GM19324 (cell line): ENCODE measurements at regions not wholly inside any gene's neighbourhood (a gene's known extent, or its start where the extent isn't known, plus 50 kb on each side); places are given as distances from the start of the nearest gene placed in this dataset.
"Not testable (repeated sequence)": the region's sequence is repeated elsewhere in the genome, so short reads cannot be mapped to it uniquely, and the experiment has no call there.

Experiments
- ATAC-seq: cut with Tn5 transposase; IDR thresholded peaks from one replicate; pipeline ENCODE4 v1.9.1; 2021; ENCODE audit warnings: mild to moderate bottlenecking, moderate library complexity; ENCODE audit not compliant: unreplicated experiment, low FRiP score

DNA sequence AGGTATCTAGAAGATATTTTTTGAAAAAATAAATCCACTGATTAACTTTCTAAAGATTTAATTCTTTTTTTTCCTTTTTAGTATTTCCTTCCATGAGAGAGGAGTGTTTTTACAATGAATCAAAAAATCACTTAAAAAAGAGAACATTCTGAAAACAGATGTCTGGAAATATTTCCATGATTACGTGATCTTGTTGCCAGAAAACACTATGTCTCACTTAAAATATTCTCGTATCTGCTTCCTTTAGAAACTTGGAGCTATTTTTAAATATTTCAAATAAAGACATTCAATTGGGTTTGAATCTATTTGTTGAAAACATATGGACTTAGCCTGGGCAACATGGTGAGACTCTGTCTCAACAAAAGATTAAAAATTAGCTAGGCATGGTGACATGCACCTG lies 232.8 kb upstream of the RASGEF1B start:
- ATAC-seq, result no peak

GRCh38 chr4:81700189-81700588 lies 228.5 kb upstream of the RASGEF1B start:
- no peak for ATAC-seq

DNA sequence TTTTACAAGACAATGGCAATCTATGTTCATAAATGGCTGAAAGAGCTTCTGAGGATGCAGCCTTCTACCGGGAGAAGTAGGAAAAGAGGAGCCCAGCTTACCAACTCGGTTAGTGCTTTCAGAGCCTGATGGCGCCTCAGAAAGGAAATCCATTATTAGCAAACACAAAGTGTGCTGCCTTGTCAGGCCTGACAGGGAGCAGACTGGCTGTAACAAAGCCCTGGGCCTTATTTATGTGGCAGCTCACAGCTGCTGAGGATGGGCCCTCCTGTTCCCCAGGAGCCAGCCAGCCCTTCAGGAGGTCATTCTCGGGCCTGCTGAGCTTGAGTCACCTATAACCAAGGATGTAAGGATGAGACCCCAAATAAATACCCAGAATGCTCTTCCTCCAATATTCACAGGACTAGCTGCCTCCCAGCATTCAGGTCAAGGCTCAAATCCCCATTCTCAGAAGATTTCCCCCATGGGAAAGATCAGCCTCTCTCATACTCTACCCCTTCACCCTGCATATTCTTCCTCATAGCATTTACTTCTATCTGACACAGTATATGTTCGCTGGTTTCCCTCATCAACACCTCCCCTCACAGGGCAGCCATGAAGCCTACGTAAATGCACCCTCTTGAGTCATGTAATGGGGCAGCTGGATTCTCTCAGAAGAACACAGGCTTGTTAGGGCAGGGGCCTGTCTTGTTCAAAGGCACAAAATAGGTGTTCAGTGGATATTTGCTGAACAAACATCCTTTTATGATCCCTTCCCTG lies 227.0 kb upstream of the RASGEF1B start:
- ATAC-seq, result no peak

GRCh38 chr4:81694176-81694913 lies 222.6 kb upstream of the RASGEF1B start:
- no peak for ATAC-seq

DNA sequence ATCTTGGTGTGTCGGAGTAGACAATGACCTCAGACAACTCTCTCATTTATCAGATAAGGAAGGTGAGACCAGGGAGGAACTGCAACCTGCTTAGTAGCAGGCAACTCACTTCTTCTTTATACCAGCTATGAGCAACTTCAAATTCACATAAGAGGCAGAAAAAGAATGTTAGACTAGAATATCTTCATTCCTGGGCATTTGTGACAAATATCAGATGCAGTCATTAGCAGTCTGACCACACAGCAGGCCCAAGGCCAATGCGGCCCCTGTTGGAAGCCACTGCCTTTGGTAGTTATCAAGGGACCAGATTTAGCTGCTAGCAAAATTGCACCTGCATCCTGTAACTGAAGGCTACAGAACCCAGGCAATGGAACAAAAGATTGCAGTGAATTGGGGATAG lies 219.2 kb upstream of the RASGEF1B start:
- ATAC-seq, result no peak

- no peak for ATAC-seq
Observed at GRCh38 chr4:81688085-81688484, 216.4 kb upstream of the RASGEF1B start.

GRCh38 chr4:81687471-81687870 lies 215.8 kb upstream of the RASGEF1B start:
- no peak for ATAC-seq

DNA sequence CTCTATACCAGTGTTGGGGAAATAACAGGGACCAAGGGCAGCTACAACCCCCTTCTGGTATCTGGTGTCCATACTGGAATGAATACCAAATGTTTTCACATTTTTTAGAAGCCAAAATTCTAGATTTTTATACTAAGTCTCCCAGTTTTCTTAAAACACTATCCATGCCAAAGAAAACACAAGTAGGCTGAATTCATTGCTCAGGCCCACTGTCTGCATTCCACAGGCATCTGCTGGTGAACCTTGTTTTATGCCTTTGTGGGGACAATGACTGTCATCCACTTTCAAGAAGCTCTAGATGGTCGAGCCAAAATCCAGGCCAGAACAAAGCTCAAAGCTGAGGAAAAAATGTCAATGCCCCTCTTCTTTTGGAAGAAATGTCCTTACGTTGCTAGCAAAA lies 213.4 kb upstream of the RASGEF1B start:
- ATAC-seq, result no peak

DNA sequence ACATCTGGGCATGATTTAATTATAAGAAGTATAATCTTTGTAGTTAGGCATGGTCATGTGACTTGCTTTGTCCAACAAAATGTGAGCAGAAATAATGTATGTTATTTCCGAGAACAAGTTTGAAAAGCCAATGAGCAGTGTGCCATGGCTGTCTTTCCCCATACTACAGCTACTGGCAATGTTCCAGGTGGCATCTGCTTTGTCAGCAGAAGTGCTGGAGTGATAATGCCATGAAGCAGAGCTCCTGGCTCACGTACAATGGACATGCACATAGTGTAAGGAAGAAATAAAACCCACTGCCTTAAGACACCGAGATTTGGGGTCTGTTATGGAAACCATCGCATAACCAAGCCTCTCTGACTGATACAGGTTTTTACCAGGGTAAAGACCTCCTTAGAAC lies 212.6 kb upstream of the RASGEF1B start:
- ATAC-seq, result no peak

DNA sequence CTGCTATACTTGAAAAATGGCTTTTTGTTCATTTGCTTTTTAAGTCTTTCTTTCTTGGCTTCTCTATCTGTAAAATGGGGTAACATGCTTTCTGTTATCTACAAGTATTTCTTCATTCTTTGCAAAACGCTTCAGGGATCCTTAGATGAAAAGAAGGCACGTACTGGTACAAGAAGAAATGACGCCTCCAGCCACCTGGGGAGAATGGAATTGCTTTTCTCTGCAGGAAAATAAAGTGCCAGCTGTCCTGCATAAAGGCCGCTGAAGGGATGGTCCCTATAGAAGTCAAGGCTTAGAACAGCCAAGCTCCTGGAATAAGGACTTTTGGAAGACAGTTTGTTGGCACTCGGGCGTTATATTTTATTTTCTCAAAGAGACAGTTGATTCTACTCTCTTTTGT lies 210.8 kb upstream of the RASGEF1B start:
- ATAC-seq, result no peak

DNA sequence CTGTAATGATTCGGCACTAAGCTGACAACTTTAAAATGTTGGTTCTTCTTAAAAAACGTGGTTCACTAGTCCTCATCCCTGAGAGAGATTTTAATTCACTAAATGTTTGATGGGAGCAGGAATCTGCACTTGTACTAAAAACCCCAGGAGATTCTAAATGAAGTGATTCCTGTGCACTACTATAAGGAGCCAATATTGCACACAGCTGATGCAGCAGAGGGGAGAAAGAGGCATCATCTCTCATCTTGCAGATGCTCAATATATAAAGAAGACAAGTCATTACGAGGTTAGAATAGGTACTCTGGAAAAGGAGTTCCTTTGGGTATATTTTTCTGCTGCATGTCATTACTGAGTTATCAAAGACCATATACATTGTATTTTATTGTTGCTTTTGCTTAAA lies 207.6 kb upstream of the RASGEF1B start:
- ATAC-seq, result no peak

GRCh38 chr4:81678801-81679200 lies 207.1 kb upstream of the RASGEF1B start:
- ATAC-seq, result no peak

DNA sequence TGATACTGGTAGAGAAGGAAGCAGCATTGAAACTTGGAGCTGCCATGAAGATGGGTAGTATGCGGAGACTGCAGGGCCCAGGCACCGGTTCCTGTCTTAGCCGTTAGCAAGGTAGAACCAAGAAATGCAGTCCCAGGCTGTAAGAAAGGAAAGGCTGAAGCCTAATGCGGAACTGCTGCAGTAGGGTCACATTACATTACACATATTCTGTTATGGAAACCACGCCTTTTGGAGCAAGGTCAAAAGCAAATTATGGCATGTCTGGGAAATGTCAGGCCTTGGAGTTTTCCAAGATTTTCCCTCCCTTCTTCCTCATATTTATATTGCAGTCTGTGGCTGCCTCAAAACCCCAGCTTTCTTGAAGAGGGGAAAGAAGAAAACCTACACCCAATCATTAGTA lies 204.8 kb upstream of the RASGEF1B start:
- ATAC-seq, result no peak

GRCh38 chr4:81675791-81676393 lies 204.2 kb upstream of the RASGEF1B start:
- ATAC-seq, result no peak

DNA sequence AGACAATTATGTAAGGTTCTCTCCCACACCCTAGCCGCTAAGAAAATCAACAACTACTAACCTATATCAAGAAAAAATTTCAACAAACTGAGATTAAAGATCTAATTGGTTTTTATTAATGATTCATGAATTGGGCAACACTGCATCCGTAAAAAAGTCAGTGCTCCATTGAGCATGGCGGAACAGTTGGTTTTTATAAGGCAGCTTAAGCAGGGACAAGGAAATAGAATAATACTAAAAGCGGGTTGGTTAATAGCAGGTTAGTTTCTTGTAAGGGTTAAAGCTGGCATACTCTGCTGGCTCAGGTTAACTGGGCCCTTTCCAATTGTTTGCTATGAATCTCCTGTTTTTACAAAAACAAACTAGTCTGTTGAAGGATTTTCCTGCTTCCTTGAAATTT lies 202.3 kb upstream of the RASGEF1B start:
- ATAC-seq, result no peak

DNA sequence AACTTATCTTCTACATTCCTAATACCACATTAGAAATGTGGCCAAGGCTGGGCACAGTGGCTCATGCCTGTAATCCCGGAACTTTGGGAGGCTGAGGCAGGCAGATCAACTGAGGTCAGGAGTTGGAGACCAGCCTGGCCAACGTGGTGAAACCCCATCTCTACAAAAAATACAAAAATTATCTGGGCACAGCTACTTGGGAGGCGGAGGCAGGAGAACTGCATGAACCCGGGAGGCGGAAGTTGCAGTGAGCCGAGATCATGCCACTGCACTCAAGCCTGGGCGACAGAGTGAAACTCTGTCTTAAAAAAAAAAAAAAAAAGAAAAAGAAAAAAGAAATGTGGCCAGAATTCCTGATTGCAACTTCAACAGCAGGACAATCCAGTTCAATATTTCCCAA lies 196.6 kb upstream of the RASGEF1B start:
- ATAC-seq, result not testable (repeated sequence)

- no peak for ATAC-seq
Observed at GRCh38 chr4:81667539-81667938, 195.8 kb upstream of the RASGEF1B start.

GRCh38 chr4:81666491-81666890 lies 194.8 kb upstream of the RASGEF1B start:
- ATAC-seq, result no peak

GRCh38 chr4:81665649-81666048 lies 193.9 kb upstream of the RASGEF1B start:
- ATAC-seq, result no peak

DNA sequence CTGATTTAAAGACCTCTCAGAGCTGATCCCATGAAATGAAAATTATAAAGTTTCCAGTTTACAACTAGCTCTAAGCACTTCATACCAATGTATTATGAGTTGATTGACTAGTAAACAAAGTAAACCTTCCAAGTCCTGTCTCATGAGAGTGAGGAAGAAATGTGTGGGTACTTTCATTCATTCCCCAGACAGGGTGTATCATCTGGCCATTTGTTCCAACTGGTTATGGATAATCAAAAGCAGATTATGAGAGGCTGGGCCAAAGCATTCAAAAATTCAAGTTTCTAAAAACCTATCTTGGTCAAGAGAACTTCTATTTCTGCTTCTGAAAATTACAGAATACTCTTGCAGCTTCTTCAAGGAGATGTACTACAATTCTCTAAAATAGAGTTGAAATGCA lies 193.3 kb upstream of the RASGEF1B start:
- no peak for ATAC-seq

- ATAC-seq, result no peak
Observed at GRCh38 chr4:81664079-81664478, 192.4 kb upstream of the RASGEF1B start.

DNA sequence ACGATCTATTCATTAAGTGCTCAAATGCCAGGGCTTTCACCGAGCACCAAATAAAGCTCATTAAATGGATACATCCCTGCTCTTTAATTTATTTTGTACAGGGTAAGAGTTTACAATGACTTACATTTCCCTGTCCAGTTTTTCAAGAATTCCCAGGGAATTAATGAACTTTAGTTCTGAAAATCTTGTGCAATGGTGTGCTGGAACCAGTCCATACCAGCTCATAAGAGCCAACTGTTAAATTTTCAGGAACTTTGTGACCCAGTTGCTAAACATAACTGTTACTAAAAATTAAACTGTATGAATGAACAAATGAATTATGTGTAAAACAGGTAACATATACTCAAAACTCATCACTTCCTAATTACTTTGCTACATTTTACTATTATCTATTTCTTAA lies 191.7 kb upstream of the RASGEF1B start:
- no peak for ATAC-seq
